ENCODE measurements at regions not wholly inside any gene's neighbourhood (a gene's known extent, or its start where the extent isn't known, plus 50 kb on each side); places are given as distances from the start of the nearest gene placed in this dataset.

GRCh38 chr4:14165222-14165920 lies 537.8 kb upstream of the BOD1L1 start:
- no peak overlapping the region for H3K4me2 ChIP-seq
- no peak overlapping the region for H3K4me3 ChIP-seq
- H3K9me3 ChIP-seq (ENCODE audit: low read depth), result no peaks in the 10 kb centered on the region
- Mint-ChIP-seq H3K36me3 (no peaks in the 10 kb centered on the region), H3K9me3 (no peaks in the 10 kb centered on the region), H3K4me3 (no peak overlapping the region), H3K27me3 (ENCODE audit: insufficient read depth, low read depth) (peaks cover 6% of the 10 kb centered on the region), H3K27ac (no peak overlapping the region), H3K4me1 (no peaks in the 10 kb centered on the region)
- H3K4me1 ChIP-seq, result no peaks in the 10 kb centered on the region
- H4K20me1 ChIP-seq (ENCODE audit: low read depth), result no peaks in the 10 kb centered on the region
- no peaks in the 10 kb centered on the region for H3F3A ChIP-seq (ENCODE audit: low read depth)
- no peaks in the 10 kb centered on the region for H3K36me3 ChIP-seq
- no peak overlapping the region for H3K27ac ChIP-seq
- DNase-seq (ENCODE audit: low spot score), result no peak
- H3K79me2 ChIP-seq (ENCODE audit: low read depth), result no peaks in the 10 kb centered on the region
- no peak overlapping the region for H2AFZ ChIP-seq (replicated peaks)
- TF ChIP-seq EZH2phosphoT487 (IDR thresholded peaks at IDR 0.05) (no peak), EZH2 (IDR thresholded peaks at IDR 0.05) (no peak), CTCF (IDR thresholded peaks at IDR 0.05) (no peak)
- H3K9ac ChIP-seq, result no peak overlapping the region
- H3K27me3 ChIP-seq, result no peaks in the 10 kb centered on the region

GRCh38 chr4:14167876-14168510 lies 540.5 kb upstream of the BOD1L1 start:
- H3K79me2 ChIP-seq (ENCODE audit: low read depth), result no peaks in the 10 kb centered on the region
- H4K20me1 ChIP-seq (ENCODE audit: low read depth), result no peaks in the 10 kb centered on the region
- no peak overlapping the region for H2AFZ ChIP-seq (replicated peaks)
- H3K27me3 ChIP-seq, result no peaks in the 10 kb centered on the region
- no peaks in the 10 kb centered on the region for H3K9me3 Mint-ChIP-seq
- no peak overlapping the region for H3K27ac ChIP-seq
- no peak overlapping the region for H3K27ac Mint-ChIP-seq
- H3F3A ChIP-seq (ENCODE audit: low read depth), result no peaks in the 10 kb centered on the region
- no peaks in the 10 kb centered on the region for H3K36me3 ChIP-seq
- no peak overlapping the region for H3K4me3 Mint-ChIP-seq
- no peak overlapping the region for H3K4me2 ChIP-seq
- H3K4me3 ChIP-seq, result no peak overlapping the region
- H3K36me3 Mint-ChIP-seq, result no peaks in the 10 kb centered on the region
- no peaks in the 10 kb centered on the region for H3K4me1 ChIP-seq
- no peak for DNase-seq (ENCODE audit: low spot score)
- TF ChIP-seq EZH2 (IDR thresholded peaks at IDR 0.05) (no peak), EZH2phosphoT487 (IDR thresholded peaks at IDR 0.05) (no peak), CTCF (IDR thresholded peaks at IDR 0.05) (no peak)
- no peaks in the 10 kb centered on the region for H3K4me1 Mint-ChIP-seq
- no peak overlapping the region for H3K9ac ChIP-seq
- peaks cover 6% of the 10 kb centered on the region for H3K27me3 Mint-ChIP-seq (ENCODE audit: insufficient read depth, low read depth)
- H3K9me3 ChIP-seq (ENCODE audit: low read depth), result no peaks in the 10 kb centered on the region

GRCh38 chr4:14168919-14169318 lies 541.4 kb upstream of the BOD1L1 start:
- Histone ChIP-seq H3K4me3 (no peak overlapping the region), H3K4me1 (no peaks in the 10 kb centered on the region), H3K4me2 (no peak overlapping the region), H3F3A (ENCODE audit: low read depth) (no peaks in the 10 kb centered on the region), H3K9ac (no peak overlapping the region), H3K36me3 (no peaks in the 10 kb centered on the region), H3K27me3 (no peaks in the 10 kb centered on the region), H3K27ac (no peak overlapping the region), H3K79me2 (ENCODE audit: low read depth) (no peaks in the 10 kb centered on the region), H4K20me1 (ENCODE audit: low read depth) (no peaks in the 10 kb centered on the region), H2AFZ (replicated peaks) (no peak overlapping the region), H3K9me3 (ENCODE audit: low read depth) (no peaks in the 10 kb centered on the region)
- Mint-ChIP-seq H3K4me3 (no peak overlapping the region), H3K27ac (no peak overlapping the region), H3K36me3 (no peaks in the 10 kb centered on the region), H3K27me3 (ENCODE audit: insufficient read depth, low read depth) (peaks cover 6% of the 10 kb centered on the region), H3K9me3 (no peaks in the 10 kb centered on the region), H3K4me1 (no peaks in the 10 kb centered on the region)
- DNase-seq (ENCODE audit: low spot score), result no peak
- TF ChIP-seq EZH2 (IDR thresholded peaks at IDR 0.05) (no peak), CTCF (IDR thresholded peaks at IDR 0.05) (no peak), EZH2phosphoT487 (IDR thresholded peaks at IDR 0.05) (no peak)
